SK-N-SH (cell line): ENCODE measurements at regions not wholly inside any gene's neighbourhood (a gene's known extent, or its start where the extent isn't known, plus 50 kb on each side); places are given as distances from the start of the nearest gene placed in this dataset.

Experiments used
- CHD2 ChIP-seq: fragments of 150-350 bp; IDR thresholded peaks from 2 replicates; pipeline ENCODE4 v1.6.1; 2018; ENCODE audit warnings: low read length; ENCODE audit not compliant: partially characterized antibody
- CTCF ChIP-seq: fragments of 200-600 bp; sonication (generic); IDR thresholded peaks from 2 replicates; pipeline ENCODE4 v1.6.1; 2017; ENCODE audit warnings: antibody characterized with exemption, mild to moderate bottlenecking, moderate library complexity
- EP300 ChIP-seq, 2 experiments: IDR thresholded peaks; 2 replicates each; pipeline versions ENCODE4 v1.4.0 to v1.6.1; 2012; ENCODE audit warnings: borderline replicate concordance in 1 of 2, low read depth in 1 of 2, low read length in 1 of 2
- JUND ChIP-seq: IDR thresholded peaks from 2 replicates; pipeline ENCODE4 v1.4.0; 2012
- MAX ChIP-seq: IDR thresholded peaks from 2 replicates; pipeline ENCODE4 v1.4.0; 2012; ENCODE audit warnings: low read depth
- RAD21 ChIP-seq: IDR thresholded peaks from 2 replicates; pipeline ENCODE4 v1.6.1; 2012; ENCODE audit warnings: mild to moderate bottlenecking, low read length
- USF1 ChIP-seq: IDR thresholded peaks from 2 replicates; pipeline ENCODE4 v1.4.0; 2012; ENCODE audit warnings: low read depth, borderline replicate concordance

- TF ChIP-seq CTCF = no peak
- no peak for TF ChIP-seq JUND
- TF ChIP-seq EP300 (IDR thresholded peaks at IDR 0.05; ENCODE audit: borderline replicate concordance in 1 of 2, low read depth in 1 of 2, low read length in 1 of 2) = no peak
- no peak for TF ChIP-seq RAD21
- TF ChIP-seq USF1 = no peak
- TF ChIP-seq CHD2 = no peak
- TF ChIP-seq MAX = no peak
Observed at GRCh38 chr11:43550714-43551113, 129.8 kb upstream of the HSD17B12 start.
